CD4-positive, alpha-beta T cell treated with Interleukin-10 for 1 hour (primary cell): ENCODE measurements at regions not wholly inside any gene's neighbourhood (a gene's known extent, or its start where the extent isn't known, plus 50 kb on each side); places are given as distances from the start of the nearest gene placed in this dataset.
"Not testable (repeated sequence)": the region's sequence is repeated elsewhere in the genome, so short reads cannot be mapped to it uniquely, and the experiment has no call there.

Source experiments
- DNase-seq: peaks from one replicate; pipeline ENCODE4 v3.0.0-alpha.2; 2020

DNA sequence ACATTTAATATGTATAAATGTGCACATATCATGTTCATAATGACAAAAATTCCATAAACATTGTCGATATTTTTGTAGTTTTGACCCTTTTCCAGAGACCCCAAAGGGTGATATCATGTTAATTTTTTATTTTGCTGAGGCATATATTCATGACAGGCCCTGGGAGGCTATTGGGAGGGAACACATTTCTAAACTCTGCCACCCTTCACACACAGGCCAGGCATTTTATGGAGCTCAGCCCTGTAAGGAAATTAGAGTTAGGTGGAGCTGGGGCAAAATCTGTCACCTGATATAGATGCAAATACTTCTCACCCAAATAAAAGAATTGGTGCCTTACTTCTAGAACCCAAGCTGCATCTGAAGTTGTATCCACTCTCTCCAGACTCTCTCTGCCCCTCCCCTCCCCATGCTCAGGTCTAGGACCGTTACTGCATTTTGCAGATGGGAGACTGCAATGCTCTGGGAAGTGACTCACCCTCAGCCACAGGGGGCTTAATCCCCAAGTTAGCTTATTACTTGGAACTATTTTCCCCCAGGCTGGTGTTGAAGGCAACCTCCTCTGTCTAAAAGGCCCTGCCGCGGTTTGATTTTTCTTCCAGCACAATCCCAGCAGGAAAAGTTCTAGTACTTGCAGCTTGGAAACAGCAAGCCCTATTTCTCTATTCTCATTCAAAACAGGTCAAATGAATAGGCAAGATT, 238.9 kb downstream of the EMP1 start:
- no peak for DNase-seq

DNA sequence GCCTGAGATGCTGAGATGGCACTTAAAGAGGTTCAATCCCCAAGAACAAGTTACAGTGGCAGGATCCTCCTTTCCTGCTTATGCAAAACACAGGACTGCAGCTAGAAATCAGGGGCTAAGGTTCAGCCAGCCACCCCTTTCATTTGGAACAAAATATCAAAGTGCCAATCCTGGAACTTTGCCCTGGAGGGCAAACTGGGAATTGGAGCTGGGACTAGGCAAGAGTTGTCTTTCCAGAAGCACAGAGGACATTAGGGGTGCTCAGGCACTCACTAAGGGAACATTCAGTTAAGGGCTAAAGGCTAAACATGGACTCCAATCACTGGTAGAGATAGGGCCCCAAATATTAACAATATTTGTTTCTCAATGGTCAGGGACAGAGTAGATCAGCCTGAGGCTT, 237.2 kb downstream of the EMP1 start:
- no peak for DNase-seq

DNA sequence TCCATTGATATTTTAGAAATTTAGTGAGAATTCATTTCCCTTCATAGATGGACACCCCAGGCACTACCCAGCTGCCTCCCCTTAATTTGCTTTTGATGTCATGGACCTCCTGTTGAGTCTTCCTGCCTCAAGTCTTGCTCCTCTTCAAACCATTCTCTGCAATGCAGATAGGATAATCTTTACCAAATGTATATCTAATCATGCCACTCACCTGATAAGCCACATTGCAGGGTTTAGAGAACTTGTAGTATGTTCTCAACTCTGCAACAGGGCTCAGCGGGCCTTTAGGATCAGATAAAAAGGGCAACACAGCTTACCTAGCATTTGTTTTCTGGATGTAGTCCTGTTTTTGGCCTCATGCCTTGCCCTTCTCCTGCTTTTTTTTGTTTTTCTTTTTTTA, 234.5 kb downstream of the EMP1 start:
- no peak for DNase-seq

DNA sequence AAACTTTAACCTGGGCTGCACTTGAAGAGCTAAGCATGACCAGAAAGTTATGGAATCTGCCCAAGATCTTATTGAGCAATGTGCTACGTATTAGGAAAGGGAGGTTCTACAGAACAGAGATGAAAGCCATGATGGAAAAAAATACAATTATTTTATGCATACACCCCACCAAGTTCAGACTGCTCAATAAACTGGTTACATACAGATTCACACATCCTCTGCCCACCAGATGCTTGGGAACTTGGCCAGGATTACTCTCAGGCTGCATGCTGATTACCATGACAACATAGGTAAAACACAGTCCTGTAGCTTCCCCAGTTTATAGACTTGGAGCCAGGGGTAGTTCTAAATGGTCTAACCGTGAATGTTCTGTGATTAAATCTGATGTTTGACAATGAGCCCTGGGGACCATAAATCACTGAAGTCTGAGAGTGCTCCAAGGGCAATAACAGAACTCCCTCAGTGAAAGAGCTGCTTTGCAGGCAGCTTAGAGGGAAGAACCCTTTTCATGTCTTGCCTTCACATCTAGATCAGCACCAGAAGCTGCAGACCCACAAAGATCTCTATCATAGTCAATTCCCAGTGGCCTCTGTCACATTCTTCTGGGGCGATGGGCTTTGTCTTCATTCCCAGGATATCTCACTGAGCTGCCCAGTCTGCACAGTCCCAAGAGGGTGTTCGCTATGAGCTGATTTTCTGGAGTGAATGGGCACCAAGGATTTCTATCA, 232.2 kb downstream of the EMP1 start:
- no peak for DNase-seq

DNA sequence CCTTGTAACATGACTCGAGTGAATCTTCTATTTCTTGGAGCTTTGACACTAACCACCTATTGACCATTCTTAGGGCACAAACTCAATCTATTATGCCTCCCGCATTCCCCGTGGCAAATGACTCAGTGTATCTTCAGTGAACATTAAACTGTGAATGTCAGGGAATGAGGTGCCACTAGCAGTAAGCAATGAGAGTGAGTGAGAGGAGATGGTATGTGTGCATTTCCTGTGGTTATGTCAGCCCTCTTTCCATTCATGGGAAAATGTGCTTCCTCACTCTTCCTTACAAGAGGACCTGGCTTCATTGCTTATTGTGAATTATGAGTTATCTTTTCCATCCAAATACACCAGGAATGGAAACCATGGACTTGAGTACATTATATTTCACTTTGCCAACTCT, 229.2 kb downstream of the EMP1 start:
- DNase-seq: no peak

DNA sequence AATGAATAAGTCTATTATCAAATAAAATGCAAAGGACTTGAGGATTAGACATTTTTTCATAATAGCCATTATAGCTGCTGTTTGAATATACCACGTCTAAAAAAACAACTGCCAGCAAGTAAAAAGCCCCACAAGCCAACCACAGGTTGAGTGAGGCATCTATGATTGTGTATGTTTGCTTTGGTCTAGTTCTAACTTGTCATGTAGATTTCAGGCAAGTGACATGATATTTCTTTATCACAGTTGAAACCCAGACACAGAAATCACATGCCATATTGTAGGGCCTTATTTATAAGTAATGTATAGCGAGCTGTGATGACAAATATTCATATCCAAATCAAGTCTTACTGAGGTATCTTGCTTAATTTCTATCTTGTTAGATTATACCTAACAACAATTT, 225.8 kb downstream of the EMP1 start:
- DNase-seq: no peak

DNA sequence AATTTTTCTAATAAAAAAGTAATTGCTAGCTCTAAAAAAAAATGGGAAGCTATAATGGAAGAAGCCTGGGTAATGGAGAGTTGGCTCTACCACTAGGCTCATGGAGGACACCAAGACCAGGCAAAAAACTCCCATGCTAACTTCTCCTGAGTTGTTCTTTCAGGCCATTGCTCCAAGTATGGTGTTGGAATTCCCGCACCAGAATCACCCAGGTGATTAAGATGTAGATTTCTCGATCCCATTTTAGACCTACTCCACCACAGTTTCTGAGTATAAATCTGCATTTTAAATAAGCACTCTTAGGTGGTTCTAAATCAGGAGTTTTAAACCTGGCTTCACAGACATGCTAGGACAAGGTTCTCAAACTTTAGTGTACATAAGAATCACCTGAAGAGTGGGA, 221.0 kb downstream of the EMP1 start:
- DNase-seq: no peak

DNA sequence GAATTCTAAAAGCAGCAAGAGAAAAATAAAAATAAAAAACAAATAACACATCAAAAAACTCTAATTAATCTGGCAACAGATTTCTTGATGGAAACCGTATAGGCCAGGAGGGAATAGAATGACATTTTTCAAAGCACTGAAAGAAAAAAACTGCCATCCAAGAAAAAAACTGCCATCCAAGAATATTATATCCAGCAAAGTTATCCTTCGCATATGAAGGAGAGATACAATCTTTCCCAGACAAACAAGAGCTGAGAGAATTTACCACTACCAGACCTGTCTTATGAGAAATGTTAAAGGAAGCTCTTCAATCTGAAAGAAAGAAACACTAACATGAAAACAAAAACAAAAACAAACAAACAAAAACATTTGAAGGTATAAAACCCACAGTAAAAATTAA, 214.8 kb downstream of the EMP1 start:
- DNase-seq: no peak

DNA sequence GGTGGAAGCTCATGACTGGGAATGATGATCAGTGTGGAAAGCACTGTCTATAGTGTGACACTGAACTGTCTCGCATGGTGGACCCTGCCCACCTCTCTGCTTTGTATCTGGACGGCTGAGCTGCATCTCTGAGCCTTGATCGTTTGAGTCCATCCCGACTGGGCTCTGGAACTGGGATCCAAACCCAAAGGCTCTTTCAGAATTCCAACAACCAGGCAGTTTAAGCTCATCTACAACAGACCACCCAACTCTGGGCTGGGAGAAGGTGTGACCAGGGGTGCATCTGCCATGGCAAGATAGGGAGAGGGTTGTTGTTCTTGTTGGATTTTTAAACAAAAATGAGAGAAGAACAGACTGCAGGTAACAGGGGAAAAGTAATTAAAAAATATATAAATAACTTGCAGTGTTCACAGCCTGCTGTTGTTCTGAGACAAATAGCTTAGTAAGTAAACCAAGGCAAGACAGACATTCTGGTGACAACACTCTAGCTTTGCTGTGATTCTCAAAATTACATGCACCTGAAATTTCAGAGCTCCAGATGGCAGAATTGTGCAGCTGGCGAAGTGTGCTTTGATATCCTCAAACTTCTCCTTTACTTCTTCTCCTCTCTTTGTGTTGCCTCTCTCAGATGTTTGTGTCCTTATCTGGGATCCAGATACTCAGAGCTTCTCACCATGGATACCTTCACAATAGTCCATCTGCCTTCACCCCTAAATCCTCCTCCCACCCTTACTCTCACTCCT, 209.6 kb downstream of the EMP1 start:
- DNase-seq: no peak

DNA sequence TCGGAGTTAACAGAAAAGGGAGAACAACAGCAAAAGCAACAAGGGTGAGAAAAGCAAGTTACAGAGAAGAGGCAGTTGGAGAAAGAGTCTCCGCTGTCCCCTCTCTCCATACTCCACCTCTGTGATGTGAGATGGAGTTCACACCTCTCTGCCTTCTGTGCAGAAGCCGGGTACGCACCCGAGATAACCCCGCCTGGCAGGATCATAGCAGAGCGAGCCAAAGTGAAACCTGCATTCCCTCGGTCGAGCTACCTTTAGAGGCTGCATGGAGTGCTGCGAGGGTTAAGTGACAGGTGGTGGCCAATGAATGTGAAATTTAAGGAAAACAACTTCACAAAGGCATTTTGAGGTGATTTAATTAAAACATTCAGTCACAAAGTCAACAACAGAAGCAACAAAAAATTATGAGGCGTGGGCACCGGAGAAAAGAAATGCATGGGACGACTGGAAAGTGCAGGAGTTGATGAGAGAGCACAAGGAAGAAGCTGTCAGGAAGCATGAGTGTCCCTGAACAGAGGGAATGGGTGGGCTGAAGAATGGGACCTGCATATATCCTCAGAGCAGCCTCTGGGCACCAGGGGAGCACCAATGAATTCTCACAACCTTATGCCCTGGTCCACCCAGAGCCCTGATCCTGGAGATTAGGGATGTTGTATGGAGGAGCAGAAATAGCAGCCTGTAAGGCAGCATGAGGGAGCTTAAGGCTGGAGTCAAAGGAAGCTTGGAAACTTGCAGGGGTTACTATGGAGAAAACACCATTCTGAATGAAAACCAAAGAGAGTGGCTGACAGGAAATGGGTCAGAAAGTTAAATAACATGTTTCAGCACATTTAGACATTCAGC, 208.3 kb downstream of the EMP1 start:
- no peak for DNase-seq

DNA sequence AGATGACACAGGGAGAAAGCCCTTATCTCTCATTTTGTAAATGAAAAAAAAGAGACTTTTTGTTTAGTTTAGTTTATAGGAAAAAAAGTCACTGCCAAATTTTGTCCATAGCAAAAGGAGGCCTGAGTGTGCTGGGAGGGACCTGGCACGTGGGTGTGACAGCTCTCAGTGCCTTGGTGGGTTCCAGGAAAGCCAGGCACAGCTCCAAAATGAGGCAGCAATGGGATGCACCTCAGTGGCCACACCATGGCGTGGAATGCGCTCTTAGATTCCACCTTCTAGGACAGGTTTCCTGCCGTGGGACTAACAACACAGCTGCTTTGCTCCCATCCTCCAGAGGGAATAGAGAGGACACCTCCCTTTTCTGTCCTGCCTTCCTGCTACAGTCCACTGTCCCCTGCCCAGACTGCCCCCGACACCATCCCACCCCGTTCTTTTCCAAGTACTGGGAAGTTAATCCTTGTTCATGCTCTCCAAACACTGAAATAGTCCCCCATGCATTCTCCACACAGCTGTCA, 207.6 kb downstream of the EMP1 start:
- no peak for DNase-seq

DNA sequence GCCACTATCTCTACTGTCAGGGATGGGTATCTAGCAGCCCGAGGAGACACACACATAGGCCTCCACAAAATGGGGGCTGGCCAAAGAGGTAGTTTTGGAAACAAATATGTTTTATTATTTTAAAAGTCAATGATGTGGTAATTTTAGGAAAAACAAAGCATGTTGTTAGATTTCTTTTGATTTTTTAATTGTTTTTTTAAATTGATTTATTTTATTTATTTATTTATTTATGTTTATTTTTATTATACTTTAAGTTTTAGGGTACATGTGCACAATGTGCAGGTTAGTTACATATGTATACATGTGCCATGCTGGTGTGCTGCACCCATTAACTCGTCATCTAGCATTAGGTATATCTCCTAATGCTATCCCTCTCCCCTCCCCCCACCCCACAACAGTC, 194.8 kb downstream of the EMP1 start:
- DNase-seq: not testable (repeated sequence)

DNA sequence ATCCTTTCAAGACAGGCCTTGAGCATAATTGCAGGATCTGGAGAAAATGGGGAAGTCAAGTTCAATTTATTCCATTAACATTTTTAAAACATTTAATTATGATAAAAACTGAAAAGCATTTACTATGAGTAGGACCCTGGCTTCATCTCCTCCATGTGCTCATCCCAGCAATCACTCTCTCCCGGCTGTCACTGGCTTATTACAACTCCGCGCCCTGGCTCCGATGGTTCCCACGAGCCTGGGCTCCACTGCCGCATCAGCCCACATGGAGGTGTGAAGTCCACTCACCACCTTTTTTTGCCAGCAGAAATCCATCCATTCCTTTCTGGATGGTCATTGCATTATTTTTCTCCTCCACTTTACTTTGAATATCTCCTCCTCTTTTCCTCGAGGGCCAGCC, 194.4 kb downstream of the EMP1 start:
- no peak for DNase-seq

DNA sequence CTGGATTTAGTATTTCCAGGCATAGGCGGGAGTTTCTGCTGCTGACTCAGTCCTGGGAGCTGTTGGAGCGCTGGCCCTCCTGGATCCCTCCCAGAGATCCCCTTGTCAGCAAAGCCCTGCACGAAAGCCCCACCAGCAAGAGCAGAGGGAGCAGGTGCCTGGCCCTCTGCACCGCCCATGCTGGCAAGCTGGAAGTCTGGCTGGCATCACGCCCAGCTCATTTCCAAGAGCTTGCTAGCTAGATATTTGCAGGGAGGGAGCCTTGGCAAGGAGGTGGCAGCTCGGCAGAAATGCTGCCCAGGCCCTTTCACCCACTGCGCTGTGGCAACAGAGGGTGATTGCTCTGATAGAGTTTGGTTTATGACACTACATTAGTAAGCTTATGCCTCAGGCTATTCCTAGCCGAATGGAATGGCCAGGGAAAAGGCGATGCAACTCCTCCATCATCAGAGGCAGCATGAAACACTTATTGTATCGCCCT, 193.9 kb downstream of the EMP1 start:
- DNase-seq: no peak

DNA sequence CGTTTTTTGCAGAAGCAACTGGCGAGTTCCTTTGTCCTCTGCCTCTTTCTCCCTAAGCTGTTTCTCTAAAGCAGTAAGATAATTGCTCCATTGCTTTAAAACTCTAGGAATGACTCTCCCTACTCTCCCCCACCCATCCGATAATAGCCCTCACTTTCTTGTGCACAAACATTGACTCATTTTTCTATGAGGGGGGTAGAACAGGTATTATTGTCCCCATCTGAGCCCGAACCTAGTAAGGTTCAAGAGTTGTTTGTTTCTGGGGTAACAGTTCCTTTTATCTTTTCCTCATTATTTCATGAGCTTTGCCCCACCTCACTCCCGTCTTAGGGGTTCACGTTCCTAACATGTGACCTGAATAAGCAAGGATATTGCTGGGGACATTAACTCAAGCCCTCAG, 190.6 kb downstream of the EMP1 start:
- DNase-seq: no peak

DNA sequence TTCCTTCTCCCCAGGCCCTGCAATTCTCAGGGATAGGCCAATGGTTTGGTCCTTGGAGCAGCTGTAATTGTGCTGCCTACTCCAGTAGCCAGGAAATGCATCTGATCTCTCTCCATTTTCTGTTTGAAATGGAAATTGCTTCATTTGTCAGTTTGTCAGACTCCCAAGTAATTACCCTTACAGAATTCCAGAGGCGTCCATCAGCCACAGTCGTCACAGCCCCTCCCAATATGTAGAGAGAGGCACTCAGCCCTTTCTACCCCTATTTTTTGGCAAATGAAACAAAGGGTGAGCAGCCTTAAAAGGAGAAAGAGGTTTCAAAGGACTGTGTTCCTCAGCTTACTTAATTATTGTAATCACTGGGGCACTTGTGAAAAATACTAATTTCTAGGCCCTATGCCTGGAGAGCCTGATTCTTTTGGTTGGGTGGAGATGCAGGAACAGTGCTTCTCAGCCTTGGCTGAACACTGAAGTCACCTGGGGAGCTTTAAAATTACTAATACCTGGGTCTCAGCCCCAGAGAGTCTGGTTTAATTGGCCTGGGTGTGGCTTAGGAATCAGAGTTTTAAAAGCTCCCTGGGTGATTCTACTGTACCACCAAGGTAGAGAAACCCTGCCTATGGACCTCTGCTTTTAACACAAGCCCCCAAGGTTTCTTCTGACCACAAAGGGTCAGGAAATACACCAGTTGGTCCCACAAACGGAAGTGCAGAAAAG, 190.0 kb downstream of the EMP1 start:
- DNase-seq: no peak

DNA sequence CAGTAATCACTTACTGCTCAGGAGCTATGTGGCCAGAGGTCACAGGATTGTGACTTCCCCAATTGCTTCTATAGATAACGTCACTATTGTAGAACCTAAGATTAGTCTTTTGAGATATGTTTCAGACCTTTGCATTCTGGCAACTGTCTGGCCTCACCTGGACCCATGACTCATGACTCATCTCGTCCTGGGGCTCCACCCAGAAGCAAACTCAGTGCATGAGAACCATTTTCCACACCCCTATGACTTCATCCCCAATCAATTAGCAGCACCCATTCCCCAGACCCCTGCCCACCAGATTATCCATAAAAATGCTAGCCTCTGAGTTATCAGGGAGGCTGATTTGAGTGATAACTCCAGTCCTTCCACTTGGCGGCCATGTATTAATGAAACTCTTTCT, 186.9 kb downstream of the EMP1 start:
- no peak for DNase-seq

DNA sequence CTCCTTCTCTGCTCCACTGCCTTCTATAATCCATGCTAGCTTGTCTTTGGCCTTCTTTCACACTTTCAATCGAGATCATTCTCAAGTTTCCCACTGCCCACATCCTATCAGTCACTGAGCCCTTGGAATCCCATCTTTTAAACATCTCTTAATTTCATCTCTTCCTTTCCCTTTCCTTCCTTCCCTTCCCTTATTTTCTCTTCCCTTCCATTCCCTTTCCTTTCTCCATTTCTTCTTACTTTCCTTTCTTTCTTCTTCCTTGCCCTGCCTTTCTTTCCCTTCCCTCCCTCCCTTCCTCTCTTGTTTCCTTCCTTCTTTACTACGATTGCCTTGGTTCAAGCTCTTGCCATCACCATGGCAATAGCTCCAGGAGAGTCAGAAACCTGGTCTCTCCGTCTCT, 183.8 kb downstream of the EMP1 start:
- no peak for DNase-seq

DNA sequence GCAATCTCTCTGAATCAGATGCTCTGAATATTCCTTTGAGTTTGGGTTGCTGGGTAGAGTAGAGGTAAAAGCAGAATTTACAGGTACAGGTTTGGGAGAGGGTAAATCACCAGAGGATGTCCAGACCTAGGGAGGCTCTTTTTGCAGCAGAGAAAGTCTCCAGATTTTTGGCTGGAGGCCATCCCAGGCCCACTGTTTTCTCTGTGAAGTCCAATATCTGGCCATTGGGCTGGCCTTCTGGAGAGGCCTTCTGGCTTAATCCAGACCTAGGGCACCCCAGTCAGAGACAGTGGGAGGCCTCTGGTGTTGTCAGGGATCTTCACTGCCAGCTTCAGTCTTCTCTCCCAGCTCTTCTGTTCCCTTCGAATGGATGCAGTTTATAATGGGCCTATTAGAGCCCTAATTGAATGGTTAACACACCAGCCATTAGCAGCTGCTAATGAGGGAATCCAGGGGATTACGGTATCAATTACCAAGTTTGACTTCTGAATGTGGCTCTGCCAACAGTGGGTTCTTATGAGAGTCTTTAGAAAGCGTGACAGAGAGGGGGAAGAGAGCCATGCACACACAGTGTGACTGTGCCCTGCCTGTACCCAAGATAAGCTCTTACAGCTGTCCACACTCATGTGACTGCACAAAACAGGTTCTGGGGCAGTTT, 183.1 kb downstream of the EMP1 start:
- no peak for DNase-seq

DNA sequence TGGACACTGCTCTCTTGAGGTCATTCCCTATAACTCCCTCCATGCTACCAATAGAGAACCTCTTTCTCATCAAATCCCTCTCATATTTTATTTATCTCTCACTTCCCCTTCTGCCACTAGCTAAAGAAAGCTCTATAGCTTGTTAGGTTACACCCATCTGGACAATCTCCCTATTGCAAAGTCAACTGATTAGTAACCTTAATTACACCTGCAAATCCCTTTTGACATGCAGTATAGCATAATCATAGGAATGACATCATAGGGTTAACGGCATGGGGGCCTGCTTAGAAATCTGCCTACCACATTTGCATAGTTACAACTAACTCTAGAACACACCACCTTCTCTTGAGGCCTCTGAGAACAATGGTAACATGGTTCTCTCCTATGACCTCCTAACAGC, 181.2 kb downstream of the EMP1 start:
- no peak for DNase-seq

DNA sequence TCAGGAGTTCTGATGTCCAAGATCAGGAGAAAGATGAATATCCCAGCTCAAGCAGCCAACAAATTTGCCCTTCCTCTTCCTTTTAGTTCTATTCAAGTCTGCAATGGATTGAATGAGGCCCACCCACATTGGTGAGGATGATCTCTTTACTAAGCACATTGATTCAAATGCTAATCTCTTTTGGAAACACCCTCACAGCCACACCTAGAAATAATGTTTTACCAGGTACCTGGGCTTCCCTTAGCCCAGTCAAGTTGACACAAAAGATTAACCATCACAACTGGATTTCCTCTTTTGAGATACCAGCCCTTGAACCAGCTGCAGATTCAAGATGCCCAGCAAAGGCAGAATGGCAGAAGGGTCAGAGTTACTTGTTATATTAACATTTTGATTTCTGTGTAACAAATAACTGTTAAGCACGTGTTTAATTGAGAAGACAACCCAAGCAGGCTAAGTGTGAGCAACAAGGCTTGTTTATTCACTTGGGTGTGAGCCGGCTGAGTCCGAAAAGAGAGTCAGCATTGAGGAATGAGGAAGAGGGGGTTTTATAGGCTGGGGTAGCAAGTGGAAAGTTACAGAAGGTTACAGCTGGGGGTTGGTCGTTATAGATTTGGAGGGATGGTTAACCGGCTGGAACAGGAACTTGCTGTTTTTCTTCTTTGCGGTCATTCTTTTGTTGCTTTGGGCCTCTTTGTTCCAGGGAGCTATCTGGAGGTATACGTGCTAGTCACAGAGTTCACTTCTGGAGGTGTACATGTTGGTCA, 180.3 kb downstream of the EMP1 start:
- no peak for DNase-seq
